Esophagus squamous epithelium (tissue), 5 donors: ENCODE measurements at regions not wholly inside any gene's neighbourhood (a gene's known extent, or its start where the extent isn't known, plus 50 kb on each side); places are given as distances from the start of the nearest gene placed in this dataset.

Source experiments
- DNase-seq: peaks from one replicate; lab custom pipeline; 2025; lab: John Stamatoyannopoulos, UW
- H3K27ac ChIP-seq, 4 donors: fragments of 200-600 bp; sonication (generic); one replicate each; pipeline ENCODE4 v1.5.1; 2016 to 2019; ENCODE audit warnings: mild to moderate bottlenecking in 1 of 4
- H3K27me3 ChIP-seq, 4 donors: fragments of 200-600 bp; sonication (generic); 1 replicate in 3 of 4; 2 replicates in 1 of 4; pipeline versions ENCODE4 v1.5.1 to v1.6.0; 2017 to 2021; ENCODE audit warnings: antibody characterized with exemption in 1 of 4
- H3K36me3 ChIP-seq, 3 donors: fragments of 200-600 bp; sonication (generic); one replicate each; pipeline ENCODE4 v1.5.1; 2016 to 2019
- H3K4me1 ChIP-seq, 3 donors: fragments of 200-600 bp; sonication (generic); one replicate each; pipeline ENCODE4 v1.5.1; 2017 to 2019
- H3K4me3 ChIP-seq, 4 donors: fragments of 200-600 bp; sonication (generic); 1 replicate in 3 of 4; 2 replicates in 1 of 4; pipeline ENCODE4 v1.5.1; 2016 to 2019; ENCODE audit warnings: mild to moderate bottlenecking in 2 of 4, moderate library complexity in 1 of 4
- H3K9me3 ChIP-seq, 3 donors: fragments of 200-600 bp; sonication (generic); one replicate each; pipeline ENCODE4 v1.5.1; 2016 to 2019
- POLR2A ChIP-seq, 4 donors: fragments of 450-650 bp; IDR thresholded peaks; one replicate each; pipeline ENCODE4 v1.6.1; 2017; ENCODE audit warnings: antibody characterized with exemption in 4 of 4, mild to moderate bottlenecking in 4 of 4, moderate library complexity in 3 of 4
- WGBS, 2 donors: methylation state at CpG; one replicate each; pipeline ENCODE4 v1.1.5; 2018; 5-methylcytosine and 5-hydroxymethylcytosine counted together
- intact Hi-C: fragments of 100-400 bp; cut with DNase I; formaldehyde crosslinking; loops from one replicate; pipeline ENCODE4 v1.15.0; 2022
- TF ChIP-seq, protein P1 (sequence below), 6 experiments: fragments of 450-650 bp in 4 of 6; fragments of 200-600 bp in 2 of 6; sonication (generic) in 2 of 6; IDR thresholded peaks; one replicate each; pipeline ENCODE4 v1.5.1; 2016 to 2019; ENCODE audit warnings: antibody characterized with exemption in 6 of 6, mild to moderate bottlenecking in 4 of 6, moderate library complexity in 4 of 6
- donor health status: DM: yes; HTN: yes; CAD: no.

DNA sequence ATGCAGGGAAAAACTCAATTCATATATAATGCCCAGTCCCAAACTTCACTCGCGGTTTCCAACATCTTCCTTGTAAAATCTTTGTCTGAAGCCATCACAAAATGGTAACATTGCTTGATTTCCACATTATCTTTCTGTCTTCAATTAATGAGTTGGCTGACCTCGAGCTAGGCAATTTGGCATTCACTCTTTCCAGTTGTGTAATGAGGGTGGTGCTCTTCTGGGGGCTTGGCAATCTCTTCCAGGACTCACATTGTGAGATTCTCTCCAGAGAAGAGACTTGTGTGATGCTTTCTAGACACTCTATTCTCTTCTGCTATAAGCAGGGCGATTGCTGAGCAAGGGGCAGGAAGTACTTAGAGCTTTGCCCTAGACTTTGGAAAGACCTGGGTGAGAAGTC is 179.5 kb downstream of the JCAD start:
- H3K27ac ChIP-seq: peak overlapping the region in 1 of 4 donors; percentile 77
- WGBS, 2 donors: 72 to 78% methylated on average over 4 of the region's 4 CpGs
- DNase-seq: no peak

DNA sequence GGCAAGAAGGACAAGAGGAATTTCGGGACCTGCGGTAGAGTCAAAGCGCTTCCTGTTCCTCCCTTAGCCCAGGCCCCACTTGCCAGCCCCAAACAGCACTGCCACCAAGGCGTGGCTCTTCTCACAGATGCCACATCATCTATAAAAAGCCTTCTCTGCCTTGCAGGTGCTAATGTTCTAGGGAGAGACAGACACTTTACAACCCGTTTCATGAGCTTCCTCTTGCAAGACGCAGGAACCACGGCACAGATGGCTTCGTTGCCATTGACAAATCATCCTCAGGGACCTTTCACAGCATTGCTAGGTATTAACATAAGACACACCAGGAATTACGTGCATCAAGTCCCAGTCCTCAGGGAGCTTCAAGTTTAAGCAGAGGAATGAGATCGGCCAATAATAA is 180.9 kb downstream of the JCAD start:
- H3K9me3 ChIP-seq: no peaks in the 10 kb centered on the region
- intact Hi-C loops: no loop called here
- peaks cover 4 to 18% (median 8%) of the 10 kb centered on the region in 3 donors for H3K4me1 ChIP-seq
- TF ChIP-seq, protein P1, sequence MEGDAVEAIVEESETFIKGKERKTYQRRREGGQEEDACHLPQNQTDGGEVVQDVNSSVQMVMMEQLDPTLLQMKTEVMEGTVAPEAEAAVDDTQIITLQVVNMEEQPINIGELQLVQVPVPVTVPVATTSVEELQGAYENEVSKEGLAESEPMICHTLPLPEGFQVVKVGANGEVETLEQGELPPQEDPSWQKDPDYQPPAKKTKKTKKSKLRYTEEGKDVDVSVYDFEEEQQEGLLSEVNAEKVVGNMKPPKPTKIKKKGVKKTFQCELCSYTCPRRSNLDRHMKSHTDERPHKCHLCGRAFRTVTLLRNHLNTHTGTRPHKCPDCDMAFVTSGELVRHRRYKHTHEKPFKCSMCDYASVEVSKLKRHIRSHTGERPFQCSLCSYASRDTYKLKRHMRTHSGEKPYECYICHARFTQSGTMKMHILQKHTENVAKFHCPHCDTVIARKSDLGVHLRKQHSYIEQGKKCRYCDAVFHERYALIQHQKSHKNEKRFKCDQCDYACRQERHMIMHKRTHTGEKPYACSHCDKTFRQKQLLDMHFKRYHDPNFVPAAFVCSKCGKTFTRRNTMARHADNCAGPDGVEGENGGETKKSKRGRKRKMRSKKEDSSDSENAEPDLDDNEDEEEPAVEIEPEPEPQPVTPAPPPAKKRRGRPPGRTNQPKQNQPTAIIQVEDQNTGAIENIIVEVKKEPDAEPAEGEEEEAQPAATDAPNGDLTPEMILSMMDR (IDR thresholded peaks at IDR 0.05): no peak
- TF ChIP-seq POLR2A (IDR thresholded peaks at IDR 0.05): no peak
- no peaks in the 10 kb centered on the region for H3K36me3 ChIP-seq
- DNase-seq: no peak
- no peaks in the 10 kb centered on the region for H3K27me3 ChIP-seq
- H3K4me3 ChIP-seq: no peak overlapping the region
- 73 to 82% methylated on average over 6 to 10 of the region's 10 CpGs for WGBS, 2 donors
- H3K27ac ChIP-seq: peak overlapping the region in 2 of 4 donors; percentile 25 to 44

More for the DNA sequence above, 179.5 kb downstream of the JCAD start:
- intact Hi-C loops: no loop called here
- no peak for TF ChIP-seq POLR2A (IDR thresholded peaks at IDR 0.05)
- TF ChIP-seq, protein P1 (IDR thresholded peaks at IDR 0.05): no peak
- Histone ChIP-seq H3K4me3 (no peak overlapping the region), H3K27me3 (no peaks in the 10 kb centered on the region), H3K4me1 (peaks cover 4 to 18% (median 8%) of the 10 kb centered on the region in 3 donors), H3K36me3 (no peaks in the 10 kb centered on the region), H3K9me3 (no peaks in the 10 kb centered on the region)

DNA sequence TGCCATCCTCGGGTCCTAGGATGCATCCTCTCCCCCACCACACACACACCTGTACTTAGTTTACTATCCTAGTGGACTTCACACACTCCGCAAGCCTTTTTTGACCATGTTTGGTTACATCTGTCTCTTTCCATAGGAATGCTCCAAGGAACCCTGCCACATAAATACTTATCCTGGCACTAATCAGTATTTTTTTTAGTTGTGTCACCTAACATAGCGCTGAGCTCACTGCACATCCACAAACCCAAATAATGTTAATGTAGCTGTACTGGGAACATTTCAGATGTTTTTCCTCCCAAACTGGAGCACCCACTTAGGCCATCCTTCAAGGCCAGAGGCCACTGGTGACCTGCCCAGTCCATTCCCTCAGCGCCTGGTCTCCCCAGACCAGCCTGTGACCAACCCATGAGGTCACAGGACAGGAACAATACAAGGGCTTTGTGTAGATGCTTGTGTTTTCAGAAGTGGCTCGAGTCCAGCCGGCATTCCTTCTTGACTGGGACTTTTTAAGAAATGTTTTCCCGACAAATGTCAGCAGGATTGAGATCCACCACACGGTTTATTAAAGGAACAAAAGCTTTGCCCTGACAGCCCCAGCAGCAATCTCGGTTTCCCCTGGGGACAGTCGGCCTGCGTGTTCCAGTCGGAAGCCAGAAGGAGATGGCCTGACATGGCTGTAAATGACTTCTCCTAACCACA is 181.4 kb downstream of the JCAD start:
- H3K27ac ChIP-seq: peak overlapping the region in 2 of 4 donors; percentile 25 to 44
- no peaks in the 10 kb centered on the region for H3K27me3 ChIP-seq
- TF ChIP-seq POLR2A (IDR thresholded peaks at IDR 0.05): no peak
- TF ChIP-seq, protein P1 (IDR thresholded peaks at IDR 0.05): no peak
- WGBS, 2 donors: 76 to 87% methylated on average over 4 to 11 of the region's 12 CpGs
- no peak for DNase-seq
- no peaks in the 10 kb centered on the region for H3K9me3 ChIP-seq
- H3K4me1 ChIP-seq: peaks cover 4 to 17% (median 8%) of the 10 kb centered on the region in 3 donors
- H3K4me3 ChIP-seq: no peak overlapping the region
- intact Hi-C loops: no loop called here
- H3K36me3 ChIP-seq: no peaks in the 10 kb centered on the region

DNA sequence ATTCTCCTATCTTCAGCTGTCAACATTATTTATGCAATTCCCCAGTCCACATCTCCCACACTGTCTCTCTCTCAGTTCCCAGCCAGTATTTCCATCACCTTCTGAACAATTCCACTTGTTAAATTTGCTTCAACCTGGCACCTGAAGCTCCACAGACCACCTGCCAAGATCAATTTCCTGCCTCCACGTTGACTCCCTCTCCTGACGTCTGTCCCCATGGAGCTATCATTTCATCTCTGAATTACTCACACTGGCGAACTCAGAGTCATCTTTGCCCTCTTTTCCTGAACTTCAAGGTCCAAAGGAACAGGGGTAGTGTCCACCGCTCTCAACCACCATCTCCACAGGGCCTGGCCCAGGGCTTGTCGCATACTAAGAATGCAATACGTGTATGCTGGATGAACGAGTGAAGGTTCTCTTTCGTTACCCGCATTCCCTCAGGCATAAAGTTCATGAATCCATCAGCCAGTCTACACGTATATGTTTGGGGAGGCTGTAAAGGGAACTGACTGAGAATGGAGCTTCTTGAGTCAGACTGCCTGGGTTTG is 183.3 kb downstream of the JCAD start:
- Histone ChIP-seq H3K4me3 (no peak overlapping the region), H3K36me3 (no peaks in the 10 kb centered on the region), H3K27ac (no peak overlapping the region), H3K4me1 (peaks cover 4 to 8% (median 5%) of the 10 kb centered on the region in 3 donors), H3K27me3 (no peaks in the 10 kb centered on the region), H3K9me3 (no peaks in the 10 kb centered on the region)
- intact Hi-C loops: no loop called here
- TF ChIP-seq POLR2A (IDR thresholded peaks at IDR 0.05): no peak
- TF ChIP-seq, protein P1 (IDR thresholded peaks at IDR 0.05): no peak
- DNase-seq: no peak
- 83 to 90% methylated on average over 10 of the region's 10 CpGs for WGBS, 2 donors

DNA sequence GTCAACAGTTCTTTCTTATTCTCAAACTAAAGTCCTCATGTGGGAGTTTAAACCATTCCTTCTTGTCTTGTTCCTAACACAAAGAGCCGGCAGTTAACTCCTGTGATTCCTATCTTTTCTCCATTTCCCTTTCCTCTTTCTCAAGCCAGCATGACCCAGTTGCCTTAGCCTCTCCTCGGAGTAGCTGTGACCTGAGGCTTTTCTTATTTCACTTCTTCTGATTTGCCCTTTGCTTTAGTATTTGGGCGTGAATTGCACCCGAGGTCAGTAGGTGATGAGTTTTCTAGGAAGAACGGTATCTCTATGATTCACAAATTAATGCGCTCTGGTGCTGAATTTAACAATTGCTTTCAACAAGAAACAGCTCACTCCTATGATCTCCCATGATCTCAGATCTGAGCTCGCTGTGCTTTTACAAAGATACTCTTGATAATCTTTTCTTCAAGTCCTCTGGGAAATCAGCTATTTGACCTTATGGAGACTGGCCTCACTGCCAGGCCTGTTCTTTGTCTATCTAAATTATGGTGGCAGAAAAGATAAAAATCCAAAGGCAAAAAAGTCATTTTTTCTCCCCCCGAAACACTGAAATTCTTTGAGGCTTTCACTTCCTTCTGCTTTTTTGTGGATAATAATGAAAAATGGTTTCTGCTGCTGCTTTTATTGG is 184.6 kb downstream of the JCAD start:
- intact Hi-C loops: no loop called here
- no peak for TF ChIP-seq POLR2A (IDR thresholded peaks at IDR 0.05)
- TF ChIP-seq, protein P1 (IDR thresholded peaks at IDR 0.05): no peak

More for the DNA sequence above, 184.6 kb downstream of the JCAD start:
- Histone ChIP-seq H3K36me3 (no peaks in the 10 kb centered on the region), H3K4me1 (peaks cover 2 to 5% (median 5%) of the 10 kb centered on the region in 3 donors), H3K4me3 (no peak overlapping the region), H3K27ac (no peak overlapping the region), H3K27me3 (no peaks in the 10 kb centered on the region), H3K9me3 (no peaks in the 10 kb centered on the region)
- no peak for DNase-seq
- 60 to 71% methylated on average over 7 to 8 of the region's 8 CpGs for WGBS, 2 donors
